ENCODE measurements at regions not wholly inside any gene's neighbourhood (a gene's known extent, or its start where the extent isn't known, plus 50 kb on each side); places are given as distances from the start of the nearest gene placed in this dataset.

DNA sequence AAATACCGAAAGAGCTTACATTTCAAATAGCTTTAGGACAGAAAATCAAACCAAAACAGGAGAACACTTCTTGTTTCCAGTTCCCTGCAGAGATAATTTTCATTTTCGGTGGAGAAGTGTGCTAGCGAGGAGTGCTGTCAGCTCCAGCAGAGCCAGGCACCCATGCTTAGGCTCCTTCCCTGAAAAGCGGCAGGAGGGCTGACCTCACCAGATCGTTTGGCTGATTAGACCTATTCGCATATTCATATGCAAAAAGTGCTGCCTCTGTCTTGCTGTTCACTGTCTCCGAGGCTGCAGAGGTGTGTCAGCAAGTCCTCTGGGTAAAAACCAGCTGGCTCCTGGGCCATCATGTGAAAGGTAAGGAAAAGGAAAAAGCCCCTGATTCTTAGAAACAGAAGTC lies 225.8 kb upstream of the COPS8 start:
- TF ChIP-seq KAT7 (CRISPR knock-in tag; IDR thresholded peaks at IDR 0.05; ENCODE audit: borderline replicate concordance) (no peak), ETV6 (CRISPR knock-in tag; IDR thresholded peaks at IDR 0.05) (no peak), FOXK1 (CRISPR knock-in tag; IDR thresholded peaks at IDR 0.05) (no peak), FOXP1 (CRISPR knock-in tag; IDR thresholded peaks at IDR 0.05; ENCODE audit: borderline replicate concordance) (no peak)
- TF ChIP-seq, protein P1, sequence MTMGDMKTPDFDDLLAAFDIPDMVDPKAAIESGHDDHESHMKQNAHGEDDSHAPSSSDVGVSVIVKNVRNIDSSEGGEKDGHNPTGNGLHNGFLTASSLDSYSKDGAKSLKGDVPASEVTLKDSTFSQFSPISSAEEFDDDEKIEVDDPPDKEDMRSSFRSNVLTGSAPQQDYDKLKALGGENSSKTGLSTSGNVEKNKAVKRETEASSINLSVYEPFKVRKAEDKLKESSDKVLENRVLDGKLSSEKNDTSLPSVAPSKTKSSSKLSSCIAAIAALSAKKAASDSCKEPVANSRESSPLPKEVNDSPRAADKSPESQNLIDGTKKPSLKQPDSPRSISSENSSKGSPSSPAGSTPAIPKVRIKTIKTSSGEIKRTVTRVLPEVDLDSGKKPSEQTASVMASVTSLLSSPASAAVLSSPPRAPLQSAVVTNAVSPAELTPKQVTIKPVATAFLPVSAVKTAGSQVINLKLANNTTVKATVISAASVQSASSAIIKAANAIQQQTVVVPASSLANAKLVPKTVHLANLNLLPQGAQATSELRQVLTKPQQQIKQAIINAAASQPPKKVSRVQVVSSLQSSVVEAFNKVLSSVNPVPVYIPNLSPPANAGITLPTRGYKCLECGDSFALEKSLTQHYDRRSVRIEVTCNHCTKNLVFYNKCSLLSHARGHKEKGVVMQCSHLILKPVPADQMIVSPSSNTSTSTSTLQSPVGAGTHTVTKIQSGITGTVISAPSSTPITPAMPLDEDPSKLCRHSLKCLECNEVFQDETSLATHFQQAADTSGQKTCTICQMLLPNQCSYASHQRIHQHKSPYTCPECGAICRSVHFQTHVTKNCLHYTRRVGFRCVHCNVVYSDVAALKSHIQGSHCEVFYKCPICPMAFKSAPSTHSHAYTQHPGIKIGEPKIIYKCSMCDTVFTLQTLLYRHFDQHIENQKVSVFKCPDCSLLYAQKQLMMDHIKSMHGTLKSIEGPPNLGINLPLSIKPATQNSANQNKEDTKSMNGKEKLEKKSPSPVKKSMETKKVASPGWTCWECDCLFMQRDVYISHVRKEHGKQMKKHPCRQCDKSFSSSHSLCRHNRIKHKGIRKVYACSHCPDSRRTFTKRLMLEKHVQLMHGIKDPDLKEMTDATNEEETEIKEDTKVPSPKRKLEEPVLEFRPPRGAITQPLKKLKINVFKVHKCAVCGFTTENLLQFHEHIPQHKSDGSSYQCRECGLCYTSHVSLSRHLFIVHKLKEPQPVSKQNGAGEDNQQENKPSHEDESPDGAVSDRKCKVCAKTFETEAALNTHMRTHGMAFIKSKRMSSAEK (CRISPR knock-in tag; IDR thresholded peaks at IDR 0.05; ENCODE audit: borderline replicate concordance): no peak
- TF ChIP-seq, protein P2, sequence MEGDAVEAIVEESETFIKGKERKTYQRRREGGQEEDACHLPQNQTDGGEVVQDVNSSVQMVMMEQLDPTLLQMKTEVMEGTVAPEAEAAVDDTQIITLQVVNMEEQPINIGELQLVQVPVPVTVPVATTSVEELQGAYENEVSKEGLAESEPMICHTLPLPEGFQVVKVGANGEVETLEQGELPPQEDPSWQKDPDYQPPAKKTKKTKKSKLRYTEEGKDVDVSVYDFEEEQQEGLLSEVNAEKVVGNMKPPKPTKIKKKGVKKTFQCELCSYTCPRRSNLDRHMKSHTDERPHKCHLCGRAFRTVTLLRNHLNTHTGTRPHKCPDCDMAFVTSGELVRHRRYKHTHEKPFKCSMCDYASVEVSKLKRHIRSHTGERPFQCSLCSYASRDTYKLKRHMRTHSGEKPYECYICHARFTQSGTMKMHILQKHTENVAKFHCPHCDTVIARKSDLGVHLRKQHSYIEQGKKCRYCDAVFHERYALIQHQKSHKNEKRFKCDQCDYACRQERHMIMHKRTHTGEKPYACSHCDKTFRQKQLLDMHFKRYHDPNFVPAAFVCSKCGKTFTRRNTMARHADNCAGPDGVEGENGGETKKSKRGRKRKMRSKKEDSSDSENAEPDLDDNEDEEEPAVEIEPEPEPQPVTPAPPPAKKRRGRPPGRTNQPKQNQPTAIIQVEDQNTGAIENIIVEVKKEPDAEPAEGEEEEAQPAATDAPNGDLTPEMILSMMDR (IDR thresholded peaks at IDR 0.05): no peak
- TF ChIP-seq, protein P3, sequence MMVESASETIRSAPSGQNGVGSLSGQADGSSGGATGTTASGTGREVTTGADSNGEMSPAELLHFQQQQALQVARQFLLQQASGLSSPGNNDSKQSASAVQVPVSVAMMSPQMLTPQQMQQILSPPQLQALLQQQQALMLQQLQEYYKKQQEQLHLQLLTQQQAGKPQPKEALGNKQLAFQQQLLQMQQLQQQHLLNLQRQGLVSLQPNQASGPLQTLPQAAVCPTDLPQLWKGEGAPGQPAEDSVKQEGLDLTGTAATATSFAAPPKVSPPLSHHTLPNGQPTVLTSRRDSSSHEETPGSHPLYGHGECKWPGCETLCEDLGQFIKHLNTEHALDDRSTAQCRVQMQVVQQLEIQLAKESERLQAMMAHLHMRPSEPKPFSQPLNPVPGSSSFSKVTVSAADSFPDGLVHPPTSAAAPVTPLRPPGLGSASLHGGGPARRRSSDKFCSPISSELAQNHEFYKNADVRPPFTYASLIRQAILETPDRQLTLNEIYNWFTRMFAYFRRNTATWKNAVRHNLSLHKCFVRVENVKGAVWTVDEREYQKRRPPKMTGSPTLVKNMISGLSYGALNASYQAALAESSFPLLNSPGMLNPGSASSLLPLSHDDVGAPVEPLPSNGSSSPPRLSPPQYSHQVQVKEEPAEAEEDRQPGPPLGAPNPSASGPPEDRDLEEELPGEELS (CRISPR knock-in tag; IDR thresholded peaks at IDR 0.05): no peak
- TF ChIP-seq, protein P4, sequence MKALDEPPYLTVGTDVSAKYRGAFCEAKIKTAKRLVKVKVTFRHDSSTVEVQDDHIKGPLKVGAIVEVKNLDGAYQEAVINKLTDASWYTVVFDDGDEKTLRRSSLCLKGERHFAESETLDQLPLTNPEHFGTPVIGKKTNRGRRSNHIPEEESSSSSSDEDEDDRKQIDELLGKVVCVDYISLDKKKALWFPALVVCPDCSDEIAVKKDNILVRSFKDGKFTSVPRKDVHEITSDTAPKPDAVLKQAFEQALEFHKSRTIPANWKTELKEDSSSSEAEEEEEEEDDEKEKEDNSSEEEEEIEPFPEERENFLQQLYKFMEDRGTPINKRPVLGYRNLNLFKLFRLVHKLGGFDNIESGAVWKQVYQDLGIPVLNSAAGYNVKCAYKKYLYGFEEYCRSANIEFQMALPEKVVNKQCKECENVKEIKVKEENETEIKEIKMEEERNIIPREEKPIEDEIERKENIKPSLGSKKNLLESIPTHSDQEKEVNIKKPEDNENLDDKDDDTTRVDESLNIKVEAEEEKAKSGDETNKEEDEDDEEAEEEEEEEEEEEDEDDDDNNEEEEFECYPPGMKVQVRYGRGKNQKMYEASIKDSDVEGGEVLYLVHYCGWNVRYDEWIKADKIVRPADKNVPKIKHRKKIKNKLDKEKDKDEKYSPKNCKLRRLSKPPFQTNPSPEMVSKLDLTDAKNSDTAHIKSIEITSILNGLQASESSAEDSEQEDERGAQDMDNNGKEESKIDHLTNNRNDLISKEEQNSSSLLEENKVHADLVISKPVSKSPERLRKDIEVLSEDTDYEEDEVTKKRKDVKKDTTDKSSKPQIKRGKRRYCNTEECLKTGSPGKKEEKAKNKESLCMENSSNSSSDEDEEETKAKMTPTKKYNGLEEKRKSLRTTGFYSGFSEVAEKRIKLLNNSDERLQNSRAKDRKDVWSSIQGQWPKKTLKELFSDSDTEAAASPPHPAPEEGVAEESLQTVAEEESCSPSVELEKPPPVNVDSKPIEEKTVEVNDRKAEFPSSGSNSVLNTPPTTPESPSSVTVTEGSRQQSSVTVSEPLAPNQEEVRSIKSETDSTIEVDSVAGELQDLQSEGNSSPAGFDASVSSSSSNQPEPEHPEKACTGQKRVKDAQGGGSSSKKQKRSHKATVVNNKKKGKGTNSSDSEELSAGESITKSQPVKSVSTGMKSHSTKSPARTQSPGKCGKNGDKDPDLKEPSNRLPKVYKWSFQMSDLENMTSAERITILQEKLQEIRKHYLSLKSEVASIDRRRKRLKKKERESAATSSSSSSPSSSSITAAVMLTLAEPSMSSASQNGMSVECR (CRISPR knock-in tag; IDR thresholded peaks at IDR 0.05; ENCODE audit: borderline replicate concordance): no peak
- TF ChIP-seq, protein P5, sequence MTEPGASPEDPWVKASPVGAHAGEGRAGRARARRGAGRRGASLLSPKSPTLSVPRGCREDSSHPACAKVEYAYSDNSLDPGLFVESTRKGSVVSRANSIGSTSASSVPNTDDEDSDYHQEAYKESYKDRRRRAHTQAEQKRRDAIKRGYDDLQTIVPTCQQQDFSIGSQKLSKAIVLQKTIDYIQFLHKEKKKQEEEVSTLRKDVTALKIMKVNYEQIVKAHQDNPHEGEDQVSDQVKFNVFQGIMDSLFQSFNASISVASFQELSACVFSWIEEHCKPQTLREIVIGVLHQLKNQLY (CRISPR knock-in tag; IDR thresholded peaks at IDR 0.05): no peak
- TF ChIP-seq, protein P6, sequence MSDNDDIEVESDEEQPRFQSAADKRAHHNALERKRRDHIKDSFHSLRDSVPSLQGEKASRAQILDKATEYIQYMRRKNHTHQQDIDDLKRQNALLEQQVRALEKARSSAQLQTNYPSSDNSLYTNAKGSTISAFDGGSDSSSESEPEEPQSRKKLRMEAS (CRISPR knock-in tag; IDR thresholded peaks at IDR 0.05): no peak
